ENCODE measurements at regions not wholly inside any gene's neighbourhood (a gene's known extent, or its start where the extent isn't known, plus 50 kb on each side); places are given as distances from the start of the nearest gene placed in this dataset.

DNA sequence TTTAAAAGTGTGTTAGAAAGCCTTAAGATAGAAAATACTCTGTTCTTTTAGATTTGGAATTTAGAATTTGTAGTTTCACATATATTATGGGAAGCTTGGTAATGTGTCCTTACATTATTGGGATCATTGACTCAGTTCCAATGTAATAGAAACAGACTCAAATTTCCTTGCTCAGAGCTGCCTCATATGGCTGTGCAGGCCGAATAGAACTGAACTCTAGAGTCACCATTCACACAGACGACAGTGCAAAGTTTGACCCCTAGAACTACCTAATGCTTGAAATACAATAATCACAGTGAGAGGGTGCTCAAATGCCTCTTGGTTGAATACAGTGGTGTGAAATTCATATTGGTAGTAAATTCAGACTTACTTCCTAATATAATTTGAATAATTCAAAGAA lies 482.7 kb upstream of the CITED2 start:
- Mint-ChIP-seq H3K9me3 (ENCODE audit: unreplicated experiment) (peaks cover 1% of the 10 kb centered on the region), H3K27me3 (ENCODE audit: unreplicated experiment) (no peaks in the 10 kb centered on the region), H3K27ac (ENCODE audit: unreplicated experiment) (no peak overlapping the region), H3K36me3 (ENCODE audit: unreplicated experiment) (no peaks in the 10 kb centered on the region), H3K4me1 (ENCODE audit: low read depth, unreplicated experiment) (no peaks in the 10 kb centered on the region), H3K4me3 (ENCODE audit: unreplicated experiment) (no peak overlapping the region)
- TF ChIP-seq, protein P1, sequence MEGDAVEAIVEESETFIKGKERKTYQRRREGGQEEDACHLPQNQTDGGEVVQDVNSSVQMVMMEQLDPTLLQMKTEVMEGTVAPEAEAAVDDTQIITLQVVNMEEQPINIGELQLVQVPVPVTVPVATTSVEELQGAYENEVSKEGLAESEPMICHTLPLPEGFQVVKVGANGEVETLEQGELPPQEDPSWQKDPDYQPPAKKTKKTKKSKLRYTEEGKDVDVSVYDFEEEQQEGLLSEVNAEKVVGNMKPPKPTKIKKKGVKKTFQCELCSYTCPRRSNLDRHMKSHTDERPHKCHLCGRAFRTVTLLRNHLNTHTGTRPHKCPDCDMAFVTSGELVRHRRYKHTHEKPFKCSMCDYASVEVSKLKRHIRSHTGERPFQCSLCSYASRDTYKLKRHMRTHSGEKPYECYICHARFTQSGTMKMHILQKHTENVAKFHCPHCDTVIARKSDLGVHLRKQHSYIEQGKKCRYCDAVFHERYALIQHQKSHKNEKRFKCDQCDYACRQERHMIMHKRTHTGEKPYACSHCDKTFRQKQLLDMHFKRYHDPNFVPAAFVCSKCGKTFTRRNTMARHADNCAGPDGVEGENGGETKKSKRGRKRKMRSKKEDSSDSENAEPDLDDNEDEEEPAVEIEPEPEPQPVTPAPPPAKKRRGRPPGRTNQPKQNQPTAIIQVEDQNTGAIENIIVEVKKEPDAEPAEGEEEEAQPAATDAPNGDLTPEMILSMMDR (IDR thresholded peaks at IDR 0.05; ENCODE audit: partially characterized antibody, unreplicated experiment) = no peak
- no peak for DNase-seq

DNA sequence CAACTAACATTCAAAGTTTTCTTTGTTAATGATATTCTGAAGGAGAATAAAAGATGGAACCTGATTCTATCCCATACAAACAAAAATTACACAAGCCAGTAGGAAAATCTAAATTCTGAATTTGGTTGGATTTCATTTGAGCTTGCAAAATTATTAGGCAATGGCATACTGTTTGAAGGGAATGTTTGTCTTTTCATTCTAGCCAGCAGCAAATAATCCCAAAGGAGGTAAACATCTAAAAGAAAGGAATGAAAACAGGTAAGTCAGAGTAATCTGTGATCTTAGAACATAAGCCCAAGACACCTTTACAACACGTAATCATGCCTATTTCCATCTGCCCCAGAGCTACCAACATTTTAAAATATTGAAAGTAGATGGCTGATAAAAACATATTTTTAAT lies 482.1 kb upstream of the CITED2 start:
- H3K4me3 Mint-ChIP-seq (ENCODE audit: unreplicated experiment) = no peak overlapping the region
- no peaks in the 10 kb centered on the region for H3K27me3 Mint-ChIP-seq (ENCODE audit: unreplicated experiment)
- no peaks in the 10 kb centered on the region for H3K4me1 Mint-ChIP-seq (ENCODE audit: low read depth, unreplicated experiment)
- no peak overlapping the region for H3K27ac Mint-ChIP-seq (ENCODE audit: unreplicated experiment)
- TF ChIP-seq, protein P1 (IDR thresholded peaks at IDR 0.05; ENCODE audit: partially characterized antibody, unreplicated experiment) = no peak
- no peaks in the 10 kb centered on the region for H3K36me3 Mint-ChIP-seq (ENCODE audit: unreplicated experiment)
- DNase-seq = no peak
- peaks cover 1% of the 10 kb centered on the region for H3K9me3 Mint-ChIP-seq (ENCODE audit: unreplicated experiment)

DNA sequence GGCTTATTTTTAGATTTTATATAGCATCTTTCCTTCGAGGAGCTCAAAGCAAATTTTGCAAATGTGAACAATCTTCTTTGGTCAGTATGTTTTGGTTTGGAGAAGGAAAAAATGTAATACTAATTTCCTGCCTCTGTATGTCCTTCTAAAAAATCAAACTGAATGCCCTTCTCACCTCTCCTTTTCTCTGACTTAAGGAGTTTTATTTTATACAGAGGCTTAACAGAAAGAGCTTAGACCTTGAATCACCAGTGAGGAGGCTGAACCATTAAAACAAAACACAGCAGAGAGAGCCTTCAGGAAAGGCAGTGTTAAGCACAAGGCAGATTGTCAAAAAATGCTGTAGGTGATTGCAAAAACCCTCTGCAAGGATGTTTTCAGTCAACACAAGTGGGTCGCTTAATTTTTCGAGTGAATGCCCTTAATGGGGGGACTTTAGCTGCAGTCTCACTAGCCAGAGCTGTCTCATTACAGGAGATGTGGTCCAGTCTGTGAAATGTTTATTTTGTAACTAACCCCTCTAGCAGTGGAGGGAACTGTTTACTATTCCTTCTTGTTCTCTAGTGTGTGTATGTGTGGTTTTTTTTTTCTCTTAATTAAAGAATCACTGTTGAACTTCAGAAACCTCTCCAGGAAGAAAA lies 481.3 kb upstream of the CITED2 start:
- no peaks in the 10 kb centered on the region for H3K36me3 Mint-ChIP-seq (ENCODE audit: unreplicated experiment)
- H3K4me1 Mint-ChIP-seq (ENCODE audit: low read depth, unreplicated experiment) = no peaks in the 10 kb centered on the region
- H3K9me3 Mint-ChIP-seq (ENCODE audit: unreplicated experiment) = peaks cover 1% of the 10 kb centered on the region
- H3K27me3 Mint-ChIP-seq (ENCODE audit: unreplicated experiment) = no peaks in the 10 kb centered on the region
- TF ChIP-seq, protein P1 (IDR thresholded peaks at IDR 0.05; ENCODE audit: partially characterized antibody, unreplicated experiment) = no peak
- DNase-seq = no peak
- H3K4me3 Mint-ChIP-seq (ENCODE audit: unreplicated experiment) = no peak overlapping the region
- H3K27ac Mint-ChIP-seq (ENCODE audit: unreplicated experiment) = no peak overlapping the region

DNA sequence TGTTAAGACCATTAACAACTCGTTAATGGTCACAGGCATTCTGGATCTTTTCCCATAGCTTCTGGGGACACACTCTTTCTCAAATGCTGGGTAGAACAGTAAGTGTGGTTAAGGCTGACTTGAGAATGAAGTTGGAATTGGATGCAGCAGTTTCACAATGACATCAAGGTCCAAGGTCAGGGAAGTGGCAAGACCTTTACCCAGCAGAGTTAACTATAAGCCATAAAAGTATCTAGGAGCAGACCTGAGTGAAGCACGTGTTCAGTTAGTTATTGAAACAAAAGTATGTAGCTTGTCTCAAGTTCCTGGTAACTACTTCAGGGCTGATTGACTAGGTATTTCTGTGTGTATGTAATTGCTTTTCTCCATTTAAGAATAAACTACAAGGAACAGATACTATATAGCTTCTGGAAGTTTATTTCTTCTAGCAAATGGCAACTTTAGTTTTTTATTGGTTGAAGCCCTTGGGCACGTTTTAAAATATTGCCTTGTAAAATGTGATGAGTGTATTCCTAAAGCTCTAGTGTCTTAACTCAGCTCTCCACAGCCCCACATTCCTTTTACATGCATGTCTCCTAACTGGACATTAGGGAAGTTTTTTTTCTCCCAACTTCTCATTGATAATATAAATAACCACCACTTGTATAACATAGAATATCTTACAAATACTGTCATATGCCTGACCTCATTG lies 479.0 kb upstream of the CITED2 start:
- H3K27ac Mint-ChIP-seq (ENCODE audit: unreplicated experiment) = no peak overlapping the region
- no peaks in the 10 kb centered on the region for H3K36me3 Mint-ChIP-seq (ENCODE audit: unreplicated experiment)
- H3K4me3 Mint-ChIP-seq (ENCODE audit: unreplicated experiment) = no peak overlapping the region
- TF ChIP-seq, protein P1 (IDR thresholded peaks at IDR 0.05; ENCODE audit: partially characterized antibody, unreplicated experiment) = no peak
- H3K4me1 Mint-ChIP-seq (ENCODE audit: low read depth, unreplicated experiment) = no peaks in the 10 kb centered on the region
- H3K9me3 Mint-ChIP-seq (ENCODE audit: unreplicated experiment) = peaks cover 1% of the 10 kb centered on the region
- no peak for DNase-seq
- peaks cover 4% of the 10 kb centered on the region for H3K27me3 Mint-ChIP-seq (ENCODE audit: unreplicated experiment)

DNA sequence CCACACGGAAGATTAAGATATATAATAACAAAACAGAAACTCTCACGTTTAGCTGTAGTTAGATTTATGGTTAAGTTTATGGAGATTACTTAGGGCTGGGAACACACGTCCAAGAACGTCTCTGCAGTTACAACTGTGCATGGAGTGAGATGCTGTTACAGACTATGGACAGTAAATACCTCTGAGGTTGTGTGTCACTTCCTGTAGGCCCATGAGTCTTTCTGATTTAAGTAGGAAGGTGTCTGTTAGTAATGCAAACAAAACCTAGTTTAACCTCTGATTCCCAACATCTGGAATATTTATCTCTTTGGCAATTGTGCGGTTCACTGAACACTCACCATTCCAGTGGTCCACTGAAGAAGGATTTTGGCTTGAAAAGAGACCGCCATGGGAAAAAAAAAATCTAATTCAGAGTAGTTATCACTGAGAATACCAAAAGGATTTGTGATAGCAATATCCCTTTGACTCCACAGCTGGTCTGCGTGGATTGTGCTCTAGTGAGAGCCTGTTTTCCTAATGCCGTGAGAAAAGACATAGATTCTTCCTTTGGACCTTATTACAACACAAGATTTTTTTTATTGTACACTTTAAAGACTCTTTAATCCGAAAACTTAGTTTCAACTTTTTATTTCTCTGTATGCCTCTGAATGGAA lies 478.2 kb upstream of the CITED2 start:
- Mint-ChIP-seq H3K27ac (ENCODE audit: unreplicated experiment) (no peak overlapping the region), H3K27me3 (ENCODE audit: unreplicated experiment) (peaks cover 4% of the 10 kb centered on the region), H3K4me3 (ENCODE audit: unreplicated experiment) (no peak overlapping the region), H3K4me1 (ENCODE audit: low read depth, unreplicated experiment) (no peaks in the 10 kb centered on the region), H3K9me3 (ENCODE audit: unreplicated experiment) (peaks cover 1% of the 10 kb centered on the region), H3K36me3 (ENCODE audit: unreplicated experiment) (no peaks in the 10 kb centered on the region)
- DNase-seq = no peak
- TF ChIP-seq, protein P1 (IDR thresholded peaks at IDR 0.05; ENCODE audit: partially characterized antibody, unreplicated experiment) = no peak

Measured in glutamatergic neuron (in vitro differentiated cells).